ENCODE measurements at regions not wholly inside any gene's neighbourhood (a gene's known extent, or its start where the extent isn't known, plus 50 kb on each side); places are given as distances from the start of the nearest gene placed in this dataset.

- TF ChIP-seq, protein P1, sequence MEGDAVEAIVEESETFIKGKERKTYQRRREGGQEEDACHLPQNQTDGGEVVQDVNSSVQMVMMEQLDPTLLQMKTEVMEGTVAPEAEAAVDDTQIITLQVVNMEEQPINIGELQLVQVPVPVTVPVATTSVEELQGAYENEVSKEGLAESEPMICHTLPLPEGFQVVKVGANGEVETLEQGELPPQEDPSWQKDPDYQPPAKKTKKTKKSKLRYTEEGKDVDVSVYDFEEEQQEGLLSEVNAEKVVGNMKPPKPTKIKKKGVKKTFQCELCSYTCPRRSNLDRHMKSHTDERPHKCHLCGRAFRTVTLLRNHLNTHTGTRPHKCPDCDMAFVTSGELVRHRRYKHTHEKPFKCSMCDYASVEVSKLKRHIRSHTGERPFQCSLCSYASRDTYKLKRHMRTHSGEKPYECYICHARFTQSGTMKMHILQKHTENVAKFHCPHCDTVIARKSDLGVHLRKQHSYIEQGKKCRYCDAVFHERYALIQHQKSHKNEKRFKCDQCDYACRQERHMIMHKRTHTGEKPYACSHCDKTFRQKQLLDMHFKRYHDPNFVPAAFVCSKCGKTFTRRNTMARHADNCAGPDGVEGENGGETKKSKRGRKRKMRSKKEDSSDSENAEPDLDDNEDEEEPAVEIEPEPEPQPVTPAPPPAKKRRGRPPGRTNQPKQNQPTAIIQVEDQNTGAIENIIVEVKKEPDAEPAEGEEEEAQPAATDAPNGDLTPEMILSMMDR (conservative IDR thresholded peaks at IDR 0.05; ENCODE audit: low read depth, low read length) = no peak
- TF ChIP-seq MAFK (IDR thresholded peaks at IDR 0.05; ENCODE audit: low read depth, low read length) (no peak), POLR2A (IDR thresholded peaks at IDR 0.05; ENCODE audit: low read depth, low read length) (no peak), CEBPB (IDR thresholded peaks at IDR 0.05; ENCODE audit: low read depth, low read length) (no peak), RCOR1 (IDR thresholded peaks at IDR 0.05; ENCODE audit: insufficient replicate concordance, low read length) (no peak), CHD1 (IDR thresholded peaks at IDR 0.05; ENCODE audit: low read depth, low read length) (no peak), MAZ (IDR thresholded peaks at IDR 0.05; ENCODE audit: borderline replicate concordance, low read depth, low read length) (no peak)
- TF ChIP-seq, protein P2, sequence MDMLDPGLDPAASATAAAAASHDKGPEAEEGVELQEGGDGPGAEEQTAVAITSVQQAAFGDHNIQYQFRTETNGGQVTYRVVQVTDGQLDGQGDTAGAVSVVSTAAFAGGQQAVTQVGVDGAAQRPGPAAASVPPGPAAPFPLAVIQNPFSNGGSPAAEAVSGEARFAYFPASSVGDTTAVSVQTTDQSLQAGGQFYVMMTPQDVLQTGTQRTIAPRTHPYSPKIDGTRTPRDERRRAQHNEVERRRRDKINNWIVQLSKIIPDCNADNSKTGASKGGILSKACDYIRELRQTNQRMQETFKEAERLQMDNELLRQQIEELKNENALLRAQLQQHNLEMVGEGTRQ (IDR thresholded peaks at IDR 0.05; ENCODE audit: low read depth, low read length) = no peak
These were observed 258.1 kb upstream of the MCTP2 start for GRCh38 chr15:93973287-93973686.
